ENCODE measurements at regions not wholly inside any gene's neighbourhood (a gene's known extent, or its start where the extent isn't known, plus 50 kb on each side); places are given as distances from the start of the nearest gene placed in this dataset.

GRCh38 chr11:10395166-10395897 is 59.7 kb upstream of the AMPD3 start:
- H3K27ac Mint-ChIP-seq = no peak overlapping the region
- no peak overlapping the region for H3K27ac ChIP-seq (ENCODE audit: insufficient read length, low read depth, low read length)
- no peaks in the 10 kb centered on the region for H4K20me1 ChIP-seq (ENCODE audit: control insufficient read depth, insufficient read depth, insufficient read length)
- H3K18ac ChIP-seq (ENCODE audit: insufficient read length, low read depth, low read length) = no peak overlapping the region
- no peaks in the 10 kb centered on the region for H3K23me2 ChIP-seq (ENCODE audit: insufficient read length, low read depth, low read length, poor library complexity, severe bottlenecking)
- H4K8ac ChIP-seq (replicated peaks; ENCODE audit: insufficient read length, low read depth, low read length) = no peak overlapping the region
- no peak overlapping the region for H3K4ac ChIP-seq (ENCODE audit: low read depth, low read length)
- no peak overlapping the region for H2AFZ ChIP-seq (ENCODE audit: low read length)
- H3K56ac ChIP-seq (ENCODE audit: insufficient read length, low read depth, low read length) = no peak overlapping the region
- no peak overlapping the region for H4K5ac ChIP-seq (ENCODE audit: insufficient read length, low read depth, low read length)
- no peak for TF ChIP-seq CTCF (conservative IDR thresholded peaks at IDR 0.05)
- H2BK20ac ChIP-seq (ENCODE audit: low read depth, low read length, poor library complexity, severe bottlenecking) = no peak overlapping the region
- H3K23ac ChIP-seq (ENCODE audit: insufficient read length, low read depth, low read length) = no peak overlapping the region
- H2BK5ac ChIP-seq (ENCODE audit: insufficient read length, low read length) = no peak overlapping the region
- H3K36me3 Mint-ChIP-seq (ENCODE audit: insufficient read depth in 1 of 3, low read depth in 3 of 3) = peaks cover 0 to 9% (median 6%) of the 10 kb centered on the region in 3 experiments
- no peaks in the 10 kb centered on the region for H3K79me2 ChIP-seq (ENCODE audit: insufficient read depth, low read length)
- DNase-seq = no peak
- H3K4me1 ChIP-seq (ENCODE audit: insufficient read depth, low read length) = no peaks in the 10 kb centered on the region
- no peak overlapping the region for H4K91ac ChIP-seq (ENCODE audit: insufficient read length, low read depth, low read length)
- no peak overlapping the region for H2BK120ac ChIP-seq (ENCODE audit: low read depth, low read length, poor library complexity, severe bottlenecking)
- no peak overlapping the region for H2BK12ac ChIP-seq (ENCODE audit: insufficient read length, low read depth, low read length)
- peaks cover 7 to 8% of the 10 kb centered on the region in 2 experiments; a peak in 4 of 5 replicates for H3K9me3 Mint-ChIP-seq
- no peaks in the 10 kb centered on the region for H3K27me3 ChIP-seq (ENCODE audit: insufficient read depth, low read length)
- peaks cover 16 to 24% of the 10 kb centered on the region in 2 experiments for H3K4me1 Mint-ChIP-seq
- no peak overlapping the region for H3K14ac ChIP-seq (ENCODE audit: insufficient read depth, low read length)
- H3K4me2 ChIP-seq (ENCODE audit: insufficient read depth, insufficient read length, low read length) = no peak overlapping the region
- H3K27me3 Mint-ChIP-seq (ENCODE audit: low read depth) = peaks cover 10% of the 10 kb centered on the region
- H2AK5ac ChIP-seq (ENCODE audit: insufficient read length, low read length) = no peak overlapping the region
- H2BK15ac ChIP-seq (ENCODE audit: low read depth, low read length) = no peak overlapping the region
- H3K9ac ChIP-seq (ENCODE audit: extremely low read depth, insufficient read length, low read length) = no peak overlapping the region
- H3T11ph ChIP-seq (ENCODE audit: low read length) = no peak overlapping the region
- no CpG with 5 or more reads among the region's 6 CpGs for WGBS (ENCODE audit: extremely low coverage, insufficient read length, low lambda C conversion rate)
- no peaks in the 10 kb centered on the region for H3K9me3 ChIP-seq (ENCODE audit: control insufficient read depth, low read depth, low read length)
- H3K4me3 Mint-ChIP-seq = no peak overlapping the region
- no peaks in the 10 kb centered on the region for H3K79me1 ChIP-seq (ENCODE audit: insufficient read depth, low read depth, low read length, poor library complexity, severe bottlenecking)

Measured in H9 (cell line).